ENCODE measurements at regions not wholly inside any gene's neighbourhood (a gene's known extent, or its start where the extent isn't known, plus 50 kb on each side); places are given as distances from the start of the nearest gene placed in this dataset.
A peak's percentile ranks its signal among the peaks of the same experiment; 100 is the strongest.

DNA sequence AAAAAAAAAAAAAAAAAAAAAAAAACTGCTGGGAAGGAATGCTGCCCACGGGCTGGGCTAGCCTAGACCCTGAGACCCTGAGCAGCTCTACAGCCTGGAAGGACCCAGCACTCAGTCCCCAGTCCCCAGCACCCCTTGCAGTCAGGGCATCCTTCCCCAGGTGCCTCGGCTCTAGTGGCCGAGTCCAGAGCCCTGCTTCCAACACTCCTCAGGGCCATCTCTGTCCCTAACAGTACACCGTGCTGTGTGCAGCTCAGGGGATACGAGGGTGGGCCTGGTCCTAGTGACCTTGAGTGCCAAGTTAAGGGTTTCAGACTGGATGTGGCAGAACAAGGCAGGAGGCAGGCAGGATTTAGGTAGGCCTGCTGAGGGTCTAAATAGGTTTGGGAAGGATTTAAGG, 50.2 kb upstream of the LRP8 start:
- Mint-ChIP-seq H3K36me3 (ENCODE audit: insufficient read depth) (no peaks in the 10 kb centered on the region), H3K27ac (ENCODE audit: low read depth) (no peak overlapping the region), H3K4me1 (no peaks in the 10 kb centered on the region), H3K27me3 (peaks cover 6% of the 10 kb centered on the region), H3K9me3 (no peaks in the 10 kb centered on the region), H3K4me3 (no peak overlapping the region)
- no peak for DNase-seq (ENCODE audit: low spot score in 2 of 2)
- ATAC-seq (replicated peaks; ENCODE audit: extremely low read depth, poor library complexity, severe bottlenecking): no peak

DNA sequence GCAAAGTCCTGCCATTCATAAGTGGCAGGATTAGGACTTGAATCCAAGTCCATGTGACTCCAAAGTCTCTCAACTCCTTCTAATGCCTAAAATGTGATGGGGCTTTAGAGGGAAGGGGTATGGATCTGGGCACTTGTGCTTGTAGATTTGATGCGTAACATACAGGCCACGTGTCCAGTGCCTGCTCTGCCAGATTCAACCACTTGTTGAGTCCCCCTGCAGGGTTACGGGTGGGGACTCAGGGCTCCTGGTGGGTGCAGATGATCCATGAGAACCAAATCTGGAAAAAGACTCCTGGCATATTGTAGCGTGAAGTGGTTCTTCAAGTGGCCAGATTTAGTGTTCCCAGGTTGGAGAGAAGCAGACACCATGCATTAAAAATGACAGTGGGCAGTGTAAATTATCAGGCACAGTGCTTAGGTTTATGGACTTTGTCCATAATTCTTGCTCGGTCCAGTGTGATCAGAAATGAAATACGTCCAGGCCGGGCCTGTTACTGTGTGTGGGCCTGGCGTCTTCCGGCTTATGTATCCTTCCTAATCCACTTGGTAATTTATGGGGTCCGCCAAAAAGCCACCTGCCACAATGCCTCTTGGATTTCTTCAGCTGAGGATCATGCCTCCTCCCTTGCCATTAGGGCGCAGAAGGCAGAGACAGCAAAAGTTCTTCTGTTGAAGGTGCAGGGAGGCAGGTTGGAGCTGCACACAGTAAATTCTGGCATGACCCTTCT, 51.2 kb upstream of the LRP8 start:
- H3K4me3 Mint-ChIP-seq: no peak overlapping the region
- H3K27me3 Mint-ChIP-seq: peaks cover 6% of the 10 kb centered on the region
- no peaks in the 10 kb centered on the region for H3K36me3 Mint-ChIP-seq (ENCODE audit: insufficient read depth)
- DNase-seq (ENCODE audit: low spot score in 2 of 2) (no peak), ATAC-seq (replicated peaks; ENCODE audit: extremely low read depth, poor library complexity, severe bottlenecking) (no peak)
- no peaks in the 10 kb centered on the region for H3K9me3 Mint-ChIP-seq
- no peak overlapping the region for H3K27ac Mint-ChIP-seq (ENCODE audit: low read depth)
- H3K4me1 Mint-ChIP-seq: no peaks in the 10 kb centered on the region

DNA sequence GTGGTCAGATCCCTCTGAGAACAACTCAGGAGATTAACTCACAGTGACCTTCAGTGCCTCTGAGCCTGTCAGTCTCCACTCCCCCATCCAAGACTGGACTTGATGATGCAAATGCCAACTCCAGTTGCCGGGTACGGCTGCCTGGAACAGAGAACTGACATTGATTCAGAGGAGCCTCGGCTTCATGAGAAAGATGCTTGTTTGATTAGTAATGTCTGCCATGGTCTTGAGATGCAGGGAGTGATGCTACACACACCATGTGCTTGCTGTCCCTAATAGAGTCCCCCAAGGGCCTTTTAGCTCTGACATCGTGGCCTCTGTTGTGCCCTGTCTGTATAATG, 51.8 kb upstream of the LRP8 start:
- Mint-ChIP-seq H3K4me1 (no peaks in the 10 kb centered on the region), H3K27me3 (peaks cover 6% of the 10 kb centered on the region), H3K4me3 (no peak overlapping the region), H3K27ac (ENCODE audit: low read depth) (no peak overlapping the region), H3K9me3 (no peaks in the 10 kb centered on the region), H3K36me3 (ENCODE audit: insufficient read depth) (no peaks in the 10 kb centered on the region)
- ATAC-seq (replicated peaks; ENCODE audit: extremely low read depth, poor library complexity, severe bottlenecking) (no peak), DNase-seq (ENCODE audit: low spot score in 2 of 2) (no peak)

DNA sequence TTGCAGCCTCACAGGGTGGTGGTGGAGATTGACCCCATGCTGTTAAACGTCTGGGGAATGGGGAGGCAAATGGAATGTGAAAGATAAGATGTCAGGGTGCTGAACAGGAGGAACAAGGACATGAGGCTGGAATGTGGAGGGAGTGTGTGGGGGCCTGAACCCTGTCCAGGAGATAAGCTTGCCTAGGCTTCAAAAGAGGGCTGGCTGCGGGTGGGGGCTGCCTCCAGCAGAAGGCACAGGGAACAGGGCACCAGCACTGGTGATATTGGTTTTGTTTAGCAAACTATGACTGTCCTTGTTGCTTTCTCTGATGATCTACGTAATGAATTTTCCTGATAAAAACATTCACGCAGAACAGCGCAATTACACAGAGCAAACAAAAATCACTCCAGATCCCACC, 52.4 kb upstream of the LRP8 start:
- no peak overlapping the region for H3K4me3 Mint-ChIP-seq
- peaks cover 6% of the 10 kb centered on the region for H3K27me3 Mint-ChIP-seq
- no peaks in the 10 kb centered on the region for H3K36me3 Mint-ChIP-seq (ENCODE audit: insufficient read depth)
- no peaks in the 10 kb centered on the region for H3K4me1 Mint-ChIP-seq
- no peak for DNase-seq (ENCODE audit: low spot score in 2 of 2)
- no peak for ATAC-seq (replicated peaks; ENCODE audit: extremely low read depth, poor library complexity, severe bottlenecking)
- H3K9me3 Mint-ChIP-seq: no peaks in the 10 kb centered on the region
- no peak overlapping the region for H3K27ac Mint-ChIP-seq (ENCODE audit: low read depth)

DNA sequence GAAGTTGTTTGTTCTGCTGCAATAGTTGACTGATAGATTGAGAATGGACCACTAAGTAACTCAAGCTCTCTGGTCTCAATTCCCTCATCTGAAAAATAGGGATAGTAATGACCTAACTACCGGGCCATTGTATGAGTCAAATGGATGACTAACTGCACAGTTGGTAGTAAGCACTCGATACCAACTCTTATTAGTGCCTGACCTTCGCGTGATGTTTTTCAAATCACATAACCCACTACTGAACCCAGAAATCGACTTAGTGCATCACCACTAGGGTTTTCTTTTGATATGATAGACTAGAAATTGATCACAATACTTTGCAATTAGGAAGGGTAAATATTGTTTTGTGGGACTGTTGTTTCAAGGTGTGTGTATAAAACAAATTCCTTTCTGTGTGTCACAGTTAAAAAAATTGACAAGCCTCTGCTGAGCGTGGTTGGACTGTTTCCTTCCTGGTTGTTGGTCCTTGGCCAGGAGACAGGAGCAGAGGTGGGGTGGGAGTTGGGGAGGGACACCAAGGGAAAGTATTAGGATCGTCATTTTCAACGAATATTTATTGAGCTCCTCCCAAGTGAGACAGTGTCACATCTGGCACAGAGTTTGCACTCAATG, 54.0 kb upstream of the LRP8 start:
- no peaks in the 10 kb centered on the region for H3K9me3 Mint-ChIP-seq
- no peak for ATAC-seq (replicated peaks; ENCODE audit: extremely low read depth, poor library complexity, severe bottlenecking)
- peaks cover 6% of the 10 kb centered on the region for H3K27me3 Mint-ChIP-seq
- no peaks in the 10 kb centered on the region for H3K36me3 Mint-ChIP-seq (ENCODE audit: insufficient read depth)
- DNase-seq (ENCODE audit: low spot score in 2 of 2): no peak
- H3K4me1 Mint-ChIP-seq: no peaks in the 10 kb centered on the region
- no peak overlapping the region for H3K27ac Mint-ChIP-seq (ENCODE audit: low read depth)
- no peak overlapping the region for H3K4me3 Mint-ChIP-seq

DNA sequence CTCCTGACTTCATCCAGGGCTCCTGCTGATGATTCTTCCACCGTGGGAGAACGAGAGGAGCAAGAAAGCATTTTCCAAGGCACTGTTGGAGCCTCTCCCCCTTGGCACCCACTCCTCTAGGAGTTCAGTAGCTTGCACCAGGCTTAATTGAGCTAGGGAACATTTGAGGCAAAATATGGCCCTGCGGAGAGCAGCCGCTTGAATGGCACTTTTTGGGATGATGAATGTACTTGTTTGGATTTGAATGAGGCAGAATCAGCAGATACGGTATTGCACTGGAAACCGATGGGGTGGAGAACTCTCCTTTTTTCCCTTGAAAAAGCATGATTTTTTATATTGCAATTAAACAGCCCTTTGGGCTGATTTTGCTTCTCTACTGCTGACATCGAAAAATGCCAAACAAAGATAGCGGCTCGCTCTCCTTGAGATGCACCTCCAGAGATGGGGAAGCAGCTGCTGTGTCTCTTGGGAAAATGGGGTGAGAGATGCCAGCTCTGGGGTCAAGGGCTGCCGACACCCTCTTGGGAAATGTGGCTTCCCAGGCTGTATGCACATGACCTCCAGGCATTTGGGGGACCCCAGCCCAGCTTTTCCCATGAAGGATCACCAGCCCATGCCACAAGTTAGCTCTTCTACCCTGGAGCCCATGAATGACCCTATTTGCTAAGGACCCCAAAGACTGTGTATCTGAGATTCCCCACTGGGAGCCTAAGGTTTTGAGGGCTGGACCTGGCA, 55.4 kb upstream of the LRP8 start:
- Mint-ChIP-seq H3K4me3 (no peak overlapping the region), H3K27me3 (peaks cover 6% of the 10 kb centered on the region), H3K27ac (ENCODE audit: low read depth) (no peak overlapping the region), H3K9me3 (no peaks in the 10 kb centered on the region), H3K4me1 (no peaks in the 10 kb centered on the region), H3K36me3 (ENCODE audit: insufficient read depth) (no peaks in the 10 kb centered on the region)
- ATAC-seq (replicated peaks; ENCODE audit: extremely low read depth, poor library complexity, severe bottlenecking) (no peak), DNase-seq (ENCODE audit: low spot score in 2 of 2) (no peak)

DNA sequence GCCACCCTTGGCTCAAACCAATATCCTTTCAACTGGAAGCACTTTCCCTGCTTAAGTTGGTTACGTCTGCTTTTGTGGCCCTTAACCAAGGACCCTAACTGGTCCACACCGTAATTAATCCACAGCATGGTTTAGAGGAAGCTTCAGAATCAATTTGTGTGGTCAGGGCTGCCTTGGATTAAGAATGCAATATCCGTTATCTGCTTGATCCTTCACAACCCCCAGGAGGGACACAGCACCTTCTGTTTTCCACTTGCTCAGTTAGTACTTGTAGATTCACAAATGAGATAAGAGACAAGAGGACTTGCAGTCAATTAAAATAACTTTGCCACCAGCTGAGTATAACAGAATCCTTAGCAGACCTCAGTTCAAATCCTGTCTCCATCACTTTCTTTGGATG, 56.9 kb upstream of the LRP8 start:
- Mint-ChIP-seq H3K36me3 (ENCODE audit: insufficient read depth) (no peaks in the 10 kb centered on the region), H3K9me3 (no peaks in the 10 kb centered on the region), H3K27me3 (peaks cover 6% of the 10 kb centered on the region), H3K27ac (ENCODE audit: low read depth) (no peak overlapping the region), H3K4me3 (no peak overlapping the region), H3K4me1 (no peaks in the 10 kb centered on the region)
- ATAC-seq (replicated peaks; ENCODE audit: extremely low read depth, poor library complexity, severe bottlenecking): no peak
- DNase-seq (ENCODE audit: low spot score in 2 of 2): no peak

DNA sequence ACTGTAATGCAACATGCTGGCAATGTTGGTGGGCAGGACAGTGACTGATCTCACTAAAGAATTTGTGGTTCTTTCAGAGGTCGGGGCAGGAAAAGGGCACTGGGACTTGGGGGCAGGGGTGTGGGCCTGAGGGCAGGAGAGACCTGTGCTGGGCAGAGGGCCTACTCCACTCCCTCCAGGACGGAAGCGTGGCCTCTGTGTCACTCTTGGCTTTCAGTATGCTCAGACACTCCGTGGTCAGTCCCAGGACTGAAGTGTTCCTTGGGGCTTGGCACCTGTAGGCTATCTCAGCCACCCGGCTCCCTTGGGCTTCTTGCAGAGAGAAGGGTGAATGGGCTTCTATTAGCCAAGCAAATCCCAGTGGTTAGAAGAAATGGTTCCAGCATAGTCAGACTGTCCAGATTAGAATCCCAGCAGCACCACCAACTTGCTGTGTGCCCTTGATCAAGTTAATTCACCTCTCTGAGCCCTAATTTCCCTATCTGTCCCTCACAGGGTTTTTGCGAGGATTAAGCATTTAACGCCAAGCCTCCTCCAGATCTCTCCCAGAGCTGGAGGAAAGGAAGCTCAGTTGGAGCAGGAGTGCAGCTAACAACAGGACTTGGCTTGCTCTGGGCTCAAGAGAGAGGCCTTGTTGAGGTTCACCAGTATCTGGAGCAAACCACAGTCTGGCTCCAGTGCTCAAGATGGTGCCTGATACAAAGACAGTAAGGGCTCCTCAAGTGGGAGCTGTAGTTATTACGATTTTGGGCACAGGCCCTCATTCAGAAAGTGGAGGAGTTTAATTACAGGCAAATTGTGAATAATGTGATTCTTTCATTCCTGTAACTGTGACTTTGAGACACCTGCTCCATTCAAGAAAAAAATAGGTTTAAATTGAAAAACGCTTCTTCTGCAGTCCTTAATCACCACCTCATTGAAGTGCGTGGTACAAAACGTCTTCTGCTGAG, 57.7 kb upstream of the LRP8 start:
- peaks cover 6% of the 10 kb centered on the region for H3K27me3 Mint-ChIP-seq
- no peak overlapping the region for H3K4me3 Mint-ChIP-seq
- no peak overlapping the region for H3K27ac Mint-ChIP-seq (ENCODE audit: low read depth)
- no peaks in the 10 kb centered on the region for H3K36me3 Mint-ChIP-seq (ENCODE audit: insufficient read depth)
- DNase-seq (ENCODE audit: low spot score in 2 of 2) (no peak), ATAC-seq (replicated peaks; ENCODE audit: extremely low read depth, poor library complexity, severe bottlenecking) (no peak)
- H3K9me3 Mint-ChIP-seq: no peaks in the 10 kb centered on the region
- no peaks in the 10 kb centered on the region for H3K4me1 Mint-ChIP-seq

DNA sequence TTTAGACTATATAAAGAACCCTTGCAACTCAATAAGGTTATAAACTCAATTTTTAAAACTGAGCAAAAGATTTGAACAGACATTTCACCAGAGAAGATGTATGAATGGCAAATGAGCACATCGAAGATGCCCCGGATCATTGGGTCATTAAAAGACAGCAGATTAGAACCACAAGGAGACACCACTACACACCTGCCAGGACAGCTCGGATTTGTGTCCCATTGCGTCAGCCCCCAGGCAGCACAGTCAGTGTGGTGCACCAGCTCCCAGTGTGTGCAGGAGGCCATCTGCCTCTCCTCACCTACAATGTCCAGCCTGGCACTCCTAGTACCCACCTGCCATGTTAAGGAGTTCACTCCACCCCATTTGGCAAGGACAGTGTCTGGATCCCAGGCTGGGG, 61.1 kb upstream of the LRP8 start:
- ATAC-seq (replicated peaks; ENCODE audit: extremely low read depth, poor library complexity, severe bottlenecking) (no peak), DNase-seq (ENCODE audit: low spot score in 2 of 2) (no peak)
- Mint-ChIP-seq H3K4me1 (no peaks in the 10 kb centered on the region), H3K9me3 (no peaks in the 10 kb centered on the region), H3K4me3 (no peak overlapping the region), H3K27ac (ENCODE audit: low read depth) (no peak overlapping the region), H3K27me3 (no peaks in the 10 kb centered on the region), H3K36me3 (ENCODE audit: insufficient read depth) (peaks cover 4% of the 10 kb centered on the region)

DNA sequence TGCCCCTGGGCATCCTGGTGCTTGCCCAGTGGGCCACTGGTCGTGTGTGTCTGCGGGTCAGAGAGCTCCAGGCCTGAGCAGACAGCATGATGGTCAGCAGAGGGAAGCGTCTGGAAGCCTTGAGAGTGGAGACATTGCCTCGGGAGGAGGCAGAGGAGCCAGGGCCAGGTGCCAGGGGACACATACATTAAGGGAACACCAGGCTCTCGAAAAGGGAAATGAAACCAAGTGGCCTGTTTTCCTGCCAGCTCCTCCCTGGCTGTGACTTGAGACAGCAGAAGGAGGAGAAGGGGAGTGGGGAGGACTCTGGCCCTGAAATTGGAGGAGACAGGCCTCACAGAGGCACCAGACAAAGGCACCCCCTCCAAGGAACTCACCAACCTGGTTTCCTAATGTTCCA, 62.4 kb upstream of the LRP8 start:
- H3K27ac Mint-ChIP-seq (ENCODE audit: low read depth): no peak overlapping the region
- no peak overlapping the region for H3K4me3 Mint-ChIP-seq
- peaks cover 4% of the 10 kb centered on the region for H3K36me3 Mint-ChIP-seq (ENCODE audit: insufficient read depth)
- H3K4me1 Mint-ChIP-seq: no peaks in the 10 kb centered on the region
- ATAC-seq (replicated peaks; ENCODE audit: extremely low read depth, poor library complexity, severe bottlenecking): no peak
- no peaks in the 10 kb centered on the region for H3K9me3 Mint-ChIP-seq
- no peak for DNase-seq (ENCODE audit: low spot score in 2 of 2)
- H3K27me3 Mint-ChIP-seq: no peaks in the 10 kb centered on the region

DNA sequence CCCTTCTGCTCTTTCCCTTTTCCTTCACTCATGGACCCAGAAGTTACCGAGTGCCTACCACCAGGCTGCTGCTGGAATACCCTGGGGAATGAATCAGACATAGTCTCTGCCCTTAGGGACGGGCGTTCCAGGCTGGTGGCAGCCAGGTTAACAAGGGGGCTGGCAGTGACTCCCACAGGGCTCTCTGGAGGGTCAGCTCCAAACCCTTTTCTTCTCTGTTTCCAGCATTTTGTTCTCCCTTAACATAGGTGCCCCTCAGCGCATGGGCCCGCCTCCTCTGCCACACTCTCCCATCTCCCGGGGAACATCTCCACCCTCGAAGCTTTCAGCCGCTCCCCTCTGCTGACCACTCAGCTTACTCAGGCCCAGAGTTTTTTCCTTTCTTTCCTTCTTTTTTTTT, 62.9 kb upstream of the LRP8 start:
- H3K4me3 Mint-ChIP-seq: no peak overlapping the region
- H3K4me1 Mint-ChIP-seq: no peaks in the 10 kb centered on the region

DNA sequence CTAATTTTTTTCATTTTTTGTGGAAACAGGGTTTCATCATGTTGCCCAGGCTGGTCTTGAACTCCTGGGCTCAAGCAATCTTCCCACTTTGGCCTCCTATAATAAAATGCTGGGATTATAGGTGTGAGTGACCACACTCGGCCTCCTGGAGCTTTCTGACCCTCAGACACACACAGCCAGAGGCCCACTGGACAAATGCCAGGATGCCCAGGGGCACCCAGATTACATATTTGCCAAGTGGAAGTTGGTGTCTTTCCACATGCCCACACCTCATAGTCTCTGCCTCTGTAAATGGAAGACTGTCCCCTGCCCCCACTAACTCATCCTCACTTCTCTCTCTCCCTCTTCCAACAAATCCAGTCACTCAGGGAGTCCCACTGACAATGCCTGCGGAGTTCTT, 63.4 kb upstream of the LRP8 start:
- no peaks in the 10 kb centered on the region for H3K4me1 Mint-ChIP-seq
- H3K4me3 Mint-ChIP-seq: no peak overlapping the region
- peak overlapping the region; percentile 20 for H3K27ac Mint-ChIP-seq (ENCODE audit: low read depth)
- no peaks in the 10 kb centered on the region for H3K27me3 Mint-ChIP-seq
- H3K36me3 Mint-ChIP-seq (ENCODE audit: insufficient read depth): peaks cover 4% of the 10 kb centered on the region
- no peak for ATAC-seq (replicated peaks; ENCODE audit: extremely low read depth, poor library complexity, severe bottlenecking)
- DNase-seq (ENCODE audit: low spot score in 2 of 2): no peak
- H3K9me3 Mint-ChIP-seq: no peaks in the 10 kb centered on the region

More for the DNA sequence above, 62.9 kb upstream of the LRP8 start:
- Mint-ChIP-seq H3K36me3 (ENCODE audit: insufficient read depth) (peaks cover 4% of the 10 kb centered on the region), H3K27ac (ENCODE audit: low read depth) (peak overlapping the region; percentile 20), H3K27me3 (no peaks in the 10 kb centered on the region), H3K9me3 (no peaks in the 10 kb centered on the region)
- no peak for ATAC-seq (replicated peaks; ENCODE audit: extremely low read depth, poor library complexity, severe bottlenecking)
- DNase-seq (ENCODE audit: low spot score in 2 of 2): no peak
